ENCODE measurements at regions not wholly inside any gene's neighbourhood (a gene's known extent, or its start where the extent isn't known, plus 50 kb on each side); places are given as distances from the start of the nearest gene placed in this dataset.

- no peaks in the 10 kb centered on the region for H3K36me3 Mint-ChIP-seq (ENCODE audit: low read depth)
- no peak overlapping the region for H3K27ac Mint-ChIP-seq
- no peak overlapping the region for H3K4me3 Mint-ChIP-seq
- DNase-seq (no peak), ATAC-seq (no peak)
- no peaks in the 10 kb centered on the region for H3K4me1 Mint-ChIP-seq
- H3K27me3 Mint-ChIP-seq: no peaks in the 10 kb centered on the region
- H3K9me3 ChIP-seq (ENCODE audit: control insufficient read depth, low read length, poor library complexity, severe bottlenecking): peaks cover 3% of the 10 kb centered on the region
These were observed 823.0 kb upstream of the SOX11 start for GRCh38 chr2:4869154-4869553.

GRCh38 chr2:4873364-4873763 is 818.8 kb upstream of the SOX11 start:
- Mint-ChIP-seq H3K27ac (no peak overlapping the region), H3K36me3 (ENCODE audit: low read depth) (no peaks in the 10 kb centered on the region), H3K4me1 (no peaks in the 10 kb centered on the region), H3K4me3 (no peak overlapping the region), H3K27me3 (no peaks in the 10 kb centered on the region)
- peaks cover 3% of the 10 kb centered on the region for H3K9me3 ChIP-seq (ENCODE audit: control insufficient read depth, low read length, poor library complexity, severe bottlenecking)
- DNase-seq: no peak
- ATAC-seq: no peak

- H3K4me1 Mint-ChIP-seq: no peaks in the 10 kb centered on the region
- H3K9me3 ChIP-seq (ENCODE audit: control insufficient read depth, low read length, poor library complexity, severe bottlenecking): peaks cover 3% of the 10 kb centered on the region
- ATAC-seq: no peak
- H3K4me3 Mint-ChIP-seq: no peak overlapping the region
- no peaks in the 10 kb centered on the region for H3K36me3 Mint-ChIP-seq (ENCODE audit: low read depth)
- DNase-seq: no peak
- H3K27me3 Mint-ChIP-seq: no peaks in the 10 kb centered on the region
- no peak overlapping the region for H3K27ac Mint-ChIP-seq
These were observed 818.1 kb upstream of the SOX11 start for GRCh38 chr2:4873876-4874593.

GRCh38 chr2:4882421-4882820 is 809.8 kb upstream of the SOX11 start:
- Mint-ChIP-seq H3K4me1 (no peaks in the 10 kb centered on the region), H3K4me3 (no peak overlapping the region), H3K27me3 (no peaks in the 10 kb centered on the region), H3K27ac (no peak overlapping the region), H3K36me3 (ENCODE audit: low read depth) (no peaks in the 10 kb centered on the region)
- H3K9me3 ChIP-seq (ENCODE audit: control insufficient read depth, low read length, poor library complexity, severe bottlenecking): no peaks in the 10 kb centered on the region
- no peak for DNase-seq
- ATAC-seq: no peak

GRCh38 chr2:4882941-4883340 is 809.2 kb upstream of the SOX11 start:
- no peaks in the 10 kb centered on the region for H3K4me1 Mint-ChIP-seq

GRCh38 chr2:4883375-4883774 is 808.8 kb upstream of the SOX11 start:
- Mint-ChIP-seq H3K4me3 (no peak overlapping the region), H3K27ac (no peak overlapping the region), H3K27me3 (no peaks in the 10 kb centered on the region), H3K4me1 (no peaks in the 10 kb centered on the region), H3K36me3 (ENCODE audit: low read depth) (no peaks in the 10 kb centered on the region)
- DNase-seq (no peak), ATAC-seq (no peak)
- H3K9me3 ChIP-seq (ENCODE audit: control insufficient read depth, low read length, poor library complexity, severe bottlenecking): no peaks in the 10 kb centered on the region

More at GRCh38 chr2:4882941-4883340, 809.2 kb upstream of the SOX11 start:
- DNase-seq (no peak), ATAC-seq (no peak)
- H3K27ac Mint-ChIP-seq: no peak overlapping the region
- H3K36me3 Mint-ChIP-seq (ENCODE audit: low read depth): no peaks in the 10 kb centered on the region
- H3K27me3 Mint-ChIP-seq: no peaks in the 10 kb centered on the region
- no peaks in the 10 kb centered on the region for H3K9me3 ChIP-seq (ENCODE audit: control insufficient read depth, low read length, poor library complexity, severe bottlenecking)
- H3K4me3 Mint-ChIP-seq: no peak overlapping the region

GRCh38 chr2:4884117-4884571 is 808.0 kb upstream of the SOX11 start:
- DNase-seq (no peak), ATAC-seq (no peak)
- no peak overlapping the region for H3K27ac Mint-ChIP-seq
- H3K36me3 Mint-ChIP-seq (ENCODE audit: low read depth): no peaks in the 10 kb centered on the region
- no peak overlapping the region for H3K4me3 Mint-ChIP-seq
- H3K27me3 Mint-ChIP-seq: no peaks in the 10 kb centered on the region
- no peaks in the 10 kb centered on the region for H3K9me3 ChIP-seq (ENCODE audit: control insufficient read depth, low read length, poor library complexity, severe bottlenecking)
- no peaks in the 10 kb centered on the region for H3K4me1 Mint-ChIP-seq

GRCh38 chr2:4891394-4891793 is 800.8 kb upstream of the SOX11 start:
- Mint-ChIP-seq H3K4me3 (no peak overlapping the region), H3K4me1 (no peaks in the 10 kb centered on the region), H3K27ac (no peak overlapping the region), H3K36me3 (ENCODE audit: low read depth) (no peaks in the 10 kb centered on the region), H3K27me3 (no peaks in the 10 kb centered on the region)
- no peaks in the 10 kb centered on the region for H3K9me3 ChIP-seq (ENCODE audit: control insufficient read depth, low read length, poor library complexity, severe bottlenecking)
- DNase-seq: no peak
- no peak for ATAC-seq

GRCh38 chr2:4895371-4895770 is 796.8 kb upstream of the SOX11 start:
- H3K9me3 ChIP-seq (ENCODE audit: control insufficient read depth, low read length, poor library complexity, severe bottlenecking): no peaks in the 10 kb centered on the region
- H3K27me3 Mint-ChIP-seq: no peaks in the 10 kb centered on the region
- DNase-seq: no peak
- H3K4me3 Mint-ChIP-seq: no peak overlapping the region
- no peaks in the 10 kb centered on the region for H3K4me1 Mint-ChIP-seq
- H3K27ac Mint-ChIP-seq: no peak overlapping the region
- no peak for ATAC-seq
- H3K36me3 Mint-ChIP-seq (ENCODE audit: low read depth): no peaks in the 10 kb centered on the region

- DNase-seq (no peak), ATAC-seq (no peak)
- no peaks in the 10 kb centered on the region for H3K27me3 Mint-ChIP-seq
- H3K4me3 Mint-ChIP-seq: no peak overlapping the region
- H3K9me3 ChIP-seq (ENCODE audit: control insufficient read depth, low read length, poor library complexity, severe bottlenecking): no peaks in the 10 kb centered on the region
- H3K27ac Mint-ChIP-seq: no peak overlapping the region
- no peaks in the 10 kb centered on the region for H3K36me3 Mint-ChIP-seq (ENCODE audit: low read depth)
- H3K4me1 Mint-ChIP-seq: no peaks in the 10 kb centered on the region
These were observed 793.5 kb upstream of the SOX11 start for GRCh38 chr2:4898706-4899105.

- Mint-ChIP-seq H3K4me1 (no peaks in the 10 kb centered on the region), H3K27me3 (no peaks in the 10 kb centered on the region), H3K36me3 (ENCODE audit: low read depth) (no peaks in the 10 kb centered on the region), H3K4me3 (no peak overlapping the region), H3K27ac (no peak overlapping the region)
- DNase-seq (no peak), ATAC-seq (no peak)
- no peaks in the 10 kb centered on the region for H3K9me3 ChIP-seq (ENCODE audit: control insufficient read depth, low read length, poor library complexity, severe bottlenecking)
These were observed 791.9 kb upstream of the SOX11 start for GRCh38 chr2:4900242-4900641.

- Mint-ChIP-seq H3K36me3 (ENCODE audit: low read depth) (no peaks in the 10 kb centered on the region), H3K4me1 (no peaks in the 10 kb centered on the region), H3K27me3 (no peaks in the 10 kb centered on the region), H3K27ac (no peak overlapping the region), H3K4me3 (no peak overlapping the region)
- DNase-seq (no peak), ATAC-seq (no peak)
- no peaks in the 10 kb centered on the region for H3K9me3 ChIP-seq (ENCODE audit: control insufficient read depth, low read length, poor library complexity, severe bottlenecking)
These were observed 791.1 kb upstream of the SOX11 start for GRCh38 chr2:4900861-4901770.

- Mint-ChIP-seq H3K36me3 (ENCODE audit: low read depth) (no peaks in the 10 kb centered on the region), H3K27me3 (no peaks in the 10 kb centered on the region)
- ATAC-seq: no peak
These were observed 788.4 kb upstream of the SOX11 start for GRCh38 chr2:4903656-4904348.

More at GRCh38 chr2:4903656-4904348, 788.4 kb upstream of the SOX11 start:
- DNase-seq: no peak
- Mint-ChIP-seq H3K4me1 (no peaks in the 10 kb centered on the region), H3K27ac (no peak overlapping the region), H3K4me3 (no peak overlapping the region)
- no peaks in the 10 kb centered on the region for H3K9me3 ChIP-seq (ENCODE audit: control insufficient read depth, low read length, poor library complexity, severe bottlenecking)

All from T-helper 17 cell (primary cell).